ENCODE measurements at regions not wholly inside any gene's neighbourhood (a gene's known extent, or its start where the extent isn't known, plus 50 kb on each side); places are given as distances from the start of the nearest gene placed in this dataset.
"Not testable (repeated sequence)": the region's sequence is repeated elsewhere in the genome, so short reads cannot be mapped to it uniquely, and the experiment has no call there.

DNA sequence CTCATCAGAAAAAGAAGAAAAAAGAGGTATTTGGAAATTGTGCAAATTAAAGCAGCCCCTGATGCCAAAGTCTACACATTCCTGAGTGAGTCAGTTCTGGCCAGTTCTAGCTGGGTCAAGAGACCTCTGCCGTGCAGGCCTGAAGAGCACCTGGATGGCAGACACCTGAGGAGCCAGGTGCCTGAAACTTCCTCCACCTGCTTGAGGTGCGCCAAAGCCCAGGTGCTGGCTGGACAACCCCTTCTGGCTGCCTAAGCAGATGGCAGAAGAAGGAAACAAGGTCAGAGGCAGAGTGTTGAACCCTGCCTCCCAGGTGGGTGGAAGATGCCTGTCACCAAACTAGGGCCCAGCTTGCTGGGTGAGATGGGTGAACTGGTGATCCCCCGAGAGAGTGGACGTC is 215.8 kb downstream of the GOLGA6L6 start:
- TF ChIP-seq, protein P1, sequence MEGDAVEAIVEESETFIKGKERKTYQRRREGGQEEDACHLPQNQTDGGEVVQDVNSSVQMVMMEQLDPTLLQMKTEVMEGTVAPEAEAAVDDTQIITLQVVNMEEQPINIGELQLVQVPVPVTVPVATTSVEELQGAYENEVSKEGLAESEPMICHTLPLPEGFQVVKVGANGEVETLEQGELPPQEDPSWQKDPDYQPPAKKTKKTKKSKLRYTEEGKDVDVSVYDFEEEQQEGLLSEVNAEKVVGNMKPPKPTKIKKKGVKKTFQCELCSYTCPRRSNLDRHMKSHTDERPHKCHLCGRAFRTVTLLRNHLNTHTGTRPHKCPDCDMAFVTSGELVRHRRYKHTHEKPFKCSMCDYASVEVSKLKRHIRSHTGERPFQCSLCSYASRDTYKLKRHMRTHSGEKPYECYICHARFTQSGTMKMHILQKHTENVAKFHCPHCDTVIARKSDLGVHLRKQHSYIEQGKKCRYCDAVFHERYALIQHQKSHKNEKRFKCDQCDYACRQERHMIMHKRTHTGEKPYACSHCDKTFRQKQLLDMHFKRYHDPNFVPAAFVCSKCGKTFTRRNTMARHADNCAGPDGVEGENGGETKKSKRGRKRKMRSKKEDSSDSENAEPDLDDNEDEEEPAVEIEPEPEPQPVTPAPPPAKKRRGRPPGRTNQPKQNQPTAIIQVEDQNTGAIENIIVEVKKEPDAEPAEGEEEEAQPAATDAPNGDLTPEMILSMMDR (IDR thresholded peaks at IDR 0.05), result not testable (repeated sequence)
- not testable (repeated sequence) for TF ChIP-seq EZH2 (IDR thresholded peaks at IDR 0.05; ENCODE audit: borderline replicate concordance, insufficient read depth, low read depth, low read length, poor library complexity, severe bottlenecking)
